Neutrophil (primary cell): ENCODE measurements at regions not wholly inside any gene's neighbourhood (a gene's known extent, or its start where the extent isn't known, plus 50 kb on each side); places are given as distances from the start of the nearest gene placed in this dataset.
"Not testable (repeated sequence)": the region's sequence is repeated elsewhere in the genome, so short reads cannot be mapped to it uniquely, and the experiment has no call there.

Experiments
- H3K27ac ChIP-seq: fragments of 200-600 bp; sonication (generic); 2 replicates; pipeline ENCODE4 v1.5.1; 2016; ENCODE audit warnings: mild to moderate bottlenecking, moderate library complexity
- H3K27me3 ChIP-seq: fragments of 200-600 bp; sonication (generic); 2 replicates; pipeline ENCODE4 v1.6.0; 2016; ENCODE audit warnings: mild to moderate bottlenecking
- H3K36me3 ChIP-seq: fragments of 200-600 bp; sonication (generic); 2 replicates; pipeline ENCODE4 v1.5.1; 2017
- H3K4me1 ChIP-seq, 2 experiments: fragments of 200-600 bp in 1 of 2; sonication (generic) in 1 of 2; 1 replicate in 1 of 2; 2 replicates in 1 of 2; pipeline versions ENCODE4 v1.5.1 to v1.6.1; 2013 to 2016; ENCODE audit warnings: low read depth in 1 of 2, low read length in 1 of 2, mild to moderate bottlenecking in 1 of 2, moderate library complexity in 1 of 2; ENCODE audit not compliant: control insufficient read depth in 1 of 2, insufficient read depth in 1 of 2
- H3K4me3 ChIP-seq, 2 experiments: fragments of 200-600 bp in 1 of 2; sonication (generic) in 1 of 2; 1 replicate in 1 of 2; 2 replicates in 1 of 2; pipeline ENCODE4 v1.5.1; 2013 to 2016; ENCODE audit warnings: low read depth in 1 of 2, low read length in 1 of 2, mild to moderate bottlenecking in 1 of 2, moderate library complexity in 1 of 2
- H3K9me3 ChIP-seq: fragments of 200-600 bp; sonication (generic); 2 replicates; pipeline ENCODE4 v1.5.1; 2016
- CTCF ChIP-seq: fragments of 200-600 bp; sonication (generic); IDR thresholded peaks from 2 replicates; pipeline ENCODE4 v1.5.1; 2016; ENCODE audit warnings: antibody characterized with exemption

GRCh38 chr12:92237762-92238523, 92.3 kb upstream of the BTG1 start:
- no peak overlapping the region for H3K27ac ChIP-seq
- peaks cover 20 to 22% of the 10 kb centered on the region in 2 experiments for H3K4me1 ChIP-seq
- peaks cover 16% of the 10 kb centered on the region for H3K27me3 ChIP-seq
- H3K4me3 ChIP-seq: no peak overlapping the region
- no peak for TF ChIP-seq CTCF
- no peaks in the 10 kb centered on the region for H3K9me3 ChIP-seq
- H3K36me3 ChIP-seq: no peaks in the 10 kb centered on the region

GRCh38 chr12:92237262-92237661, 91.6 kb upstream of the BTG1 start:
- Histone ChIP-seq H3K27me3 (peaks cover 16% of the 10 kb centered on the region), H3K4me1 (peaks cover 26 to 28% of the 10 kb centered on the region in 2 experiments), H3K27ac (no peak overlapping the region), H3K9me3 (no peaks in the 10 kb centered on the region), H3K36me3 (no peaks in the 10 kb centered on the region), H3K4me3 (no peak overlapping the region)
- TF ChIP-seq CTCF: no peak

- no peak overlapping the region for H3K27ac ChIP-seq
- no peaks in the 10 kb centered on the region for H3K36me3 ChIP-seq
- no peaks in the 10 kb centered on the region for H3K9me3 ChIP-seq
- H3K4me1 ChIP-seq: peaks cover 34 to 36% of the 10 kb centered on the region in 2 experiments
- H3K27me3 ChIP-seq: peaks cover 16% of the 10 kb centered on the region
- TF ChIP-seq CTCF: no peak
- H3K4me3 ChIP-seq: no peak overlapping the region
Measured at GRCh38 chr12:92235703-92236472, 90.2 kb upstream of the BTG1 start.

- Histone ChIP-seq H3K4me1 (peaks cover 36 to 38% of the 10 kb centered on the region in 2 experiments), H3K27me3 (peaks cover 22% of the 10 kb centered on the region), H3K36me3 (no peaks in the 10 kb centered on the region), H3K4me3 (no peak overlapping the region), H3K27ac (no peak overlapping the region), H3K9me3 (no peaks in the 10 kb centered on the region)
- TF ChIP-seq CTCF: no peak
Measured at GRCh38 chr12:92234533-92234932, 88.9 kb upstream of the BTG1 start.

GRCh38 chr12:92233346-92234015, 87.8 kb upstream of the BTG1 start:
- no peaks in the 10 kb centered on the region for H3K9me3 ChIP-seq
- H3K36me3 ChIP-seq: no peaks in the 10 kb centered on the region
- H3K27ac ChIP-seq: peak overlapping the region; percentile 20
- TF ChIP-seq CTCF: no peak
- peaks cover 36 to 38% of the 10 kb centered on the region in 2 experiments for H3K4me1 ChIP-seq
- peaks cover 32% of the 10 kb centered on the region for H3K27me3 ChIP-seq
- no peak overlapping the region for H3K4me3 ChIP-seq

GRCh38 chr12:92232371-92232932, 86.8 kb upstream of the BTG1 start:
- not testable (repeated sequence) for H3K36me3 ChIP-seq, H3K4me3 ChIP-seq, H3K9me3 ChIP-seq
- H3K27ac ChIP-seq: peak overlapping the region; percentile 20
- peaks cover 36 to 38% of the 10 kb centered on the region in 2 experiments for H3K4me1 ChIP-seq
- H3K27me3 ChIP-seq: peaks cover 36% of the 10 kb centered on the region

- not testable (repeated sequence) for H3K36me3 ChIP-seq, H3K9me3 ChIP-seq
- Histone ChIP-seq H3K27me3 (peaks cover 36% of the 10 kb centered on the region), H3K27ac (peak overlapping the region; percentile 74), H3K4me1 (peaks cover 36 to 38% of the 10 kb centered on the region in 2 experiments), H3K4me3 (peak overlapping the region in 1 of 2 experiments; percentile 28)
Measured at GRCh38 chr12:92231945-92232344, 86.3 kb upstream of the BTG1 start.

- H3K36me3 ChIP-seq, H3K9me3 ChIP-seq: not testable (repeated sequence)
- H3K4me1 ChIP-seq: peaks cover 36 to 38% of the 10 kb centered on the region in 2 experiments
- peak overlapping the region in 1 of 2 experiments; percentile 28 for H3K4me3 ChIP-seq
- peak overlapping the region; percentile 74 for H3K27ac ChIP-seq
- peaks cover 36% of the 10 kb centered on the region for H3K27me3 ChIP-seq
Measured at GRCh38 chr12:92231532-92231931, 85.9 kb upstream of the BTG1 start.
